Small intestine (tissue), 7 donors: ENCODE measurements at regions not wholly inside any gene's neighbourhood (a gene's known extent, or its start where the extent isn't known, plus 50 kb on each side); places are given as distances from the start of the nearest gene placed in this dataset.

Experiments used
- DNase-seq, 2 donors: peaks; one replicate each; pipeline versions ENCODE4 v3.0.0 to v3.0.0-alpha.2; 2013
- FAIRE-seq: peaks from 2 replicates; lab custom pipeline; 2012; peaks lifted over from hg19 to GRCh38; lab: Jason Lieb, UNC
- H3K27ac ChIP-seq, 3 donors: one replicate each; pipeline ENCODE4 v1.5.1; 2013; ENCODE audit warnings: low read length in 2 of 3, mild to moderate bottlenecking in 2 of 3, control low read depth in 1 of 3, inconsistent platforms in 1 of 3, low read depth in 1 of 3, moderate library complexity in 1 of 3
- H3K27me3 ChIP-seq, 3 donors: one replicate each; pipeline ENCODE4 v1.6.1; 2013; ENCODE audit warnings: low read length in 3 of 3, inconsistent platforms in 1 of 3; ENCODE audit not compliant: control insufficient read depth in 3 of 3, insufficient read depth in 3 of 3
- H3K36me3 ChIP-seq, 3 donors: one replicate each; pipeline ENCODE4 v1.6.1; 2013; ENCODE audit warnings: low read length in 3 of 3, inconsistent platforms in 1 of 3, low read depth in 1 of 3, mild to moderate bottlenecking in 1 of 3, moderate library complexity in 1 of 3; ENCODE audit not compliant: control insufficient read depth in 3 of 3, insufficient read depth in 2 of 3
- H3K4me1 ChIP-seq, 3 donors: one replicate each; pipeline ENCODE4 v1.6.1; 2013; ENCODE audit warnings: low read length in 2 of 3, inconsistent platforms in 1 of 3, low read depth in 1 of 3, mild to moderate bottlenecking in 1 of 3, moderate library complexity in 1 of 3; ENCODE audit not compliant: control insufficient read depth in 3 of 3, insufficient read depth in 2 of 3
- H3K4me3 ChIP-seq, 3 donors: one replicate each; pipeline ENCODE4 v1.5.1; 2013; ENCODE audit warnings: low read length in 3 of 3, control low read depth in 1 of 3, inconsistent platforms in 1 of 3, low read depth in 1 of 3, mild to moderate bottlenecking in 1 of 3, moderate library complexity in 1 of 3
- H3K9me3 ChIP-seq, 2 donors: one replicate each; pipeline ENCODE4 v1.6.1; 2013; ENCODE audit warnings: low read depth in 1 of 2, low read length in 1 of 2; ENCODE audit not compliant: control insufficient read depth in 2 of 2, insufficient read depth in 1 of 2
- WGBS, 3 donors: extraction: QIAGEN DNeasy Blood & Tissue Kit; methylation state at CpG; one replicate each; pipeline ENCODE4 v1.1.7; 2013; 5-methylcytosine and 5-hydroxymethylcytosine counted together
- donor health status: healthy with polysubstance abuse.
- donor health status: control.
- donor health status: control.
- donor health status: Bipolar disorder and iron deficiency.
- donor health status: healthy.

DNA sequence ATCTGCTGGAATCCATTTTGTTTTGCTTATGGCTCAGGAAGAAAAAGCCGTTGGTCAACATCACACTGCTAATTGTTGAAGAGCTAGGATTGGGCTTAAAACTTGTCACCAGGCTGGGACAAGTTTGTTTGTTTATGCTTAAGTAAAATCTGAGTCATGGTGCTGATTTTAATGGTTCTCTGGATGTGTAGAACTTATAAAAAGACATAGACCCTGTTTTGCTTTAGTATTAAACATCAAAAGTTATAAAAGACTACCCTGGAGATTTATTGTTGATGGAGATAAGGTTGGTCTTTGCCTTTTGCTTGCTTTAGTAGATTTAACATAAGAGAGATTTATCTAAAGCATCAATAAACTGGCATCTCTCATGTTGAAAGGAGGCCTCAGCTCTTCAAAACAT, 348.2 kb upstream of the GOLIM4 start:
- 40 to 59% (median 40%) methylated on average over 1 of the region's 1 CpG for WGBS, 3 donors
- DNase-seq, result no peak
- Histone ChIP-seq H3K4me1 (no peaks in the 10 kb centered on the region), H3K36me3 (no peaks in the 10 kb centered on the region), H3K27ac (no peak overlapping the region), H3K27me3 (no peaks in the 10 kb centered on the region), H3K9me3 (no peaks in the 10 kb centered on the region), H3K4me3 (no peak overlapping the region)
- no peak for FAIRE-seq

DNA sequence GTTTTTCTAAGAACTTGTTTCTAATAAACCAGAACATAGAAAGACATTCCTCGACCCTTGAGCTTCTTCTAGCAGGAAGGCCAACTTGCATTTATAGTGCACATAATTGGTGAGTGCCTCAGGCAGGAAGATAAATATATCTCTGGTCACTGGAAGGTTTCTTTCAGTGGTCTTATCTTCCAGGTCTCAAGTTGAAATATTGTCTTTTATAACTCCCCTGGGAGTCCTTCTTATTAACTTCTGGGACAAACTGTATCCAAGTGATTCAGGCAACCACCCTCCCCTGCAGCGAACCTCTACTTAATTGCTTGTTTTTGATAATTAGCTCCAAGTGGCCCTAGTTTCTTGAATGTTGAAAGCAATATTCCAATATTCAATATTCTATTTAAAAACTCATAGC, 346.8 kb upstream of the GOLIM4 start:
- Histone ChIP-seq H3K4me3 (no peak overlapping the region), H3K9me3 (no peaks in the 10 kb centered on the region), H3K4me1 (no peaks in the 10 kb centered on the region), H3K27me3 (no peaks in the 10 kb centered on the region), H3K27ac (no peak overlapping the region), H3K36me3 (no peaks in the 10 kb centered on the region)
- DNase-seq (no peak), FAIRE-seq (no peak)
- 27 to 51% (median 47%) methylated on average over 2 of the region's 2 CpGs for WGBS, 3 donors

DNA sequence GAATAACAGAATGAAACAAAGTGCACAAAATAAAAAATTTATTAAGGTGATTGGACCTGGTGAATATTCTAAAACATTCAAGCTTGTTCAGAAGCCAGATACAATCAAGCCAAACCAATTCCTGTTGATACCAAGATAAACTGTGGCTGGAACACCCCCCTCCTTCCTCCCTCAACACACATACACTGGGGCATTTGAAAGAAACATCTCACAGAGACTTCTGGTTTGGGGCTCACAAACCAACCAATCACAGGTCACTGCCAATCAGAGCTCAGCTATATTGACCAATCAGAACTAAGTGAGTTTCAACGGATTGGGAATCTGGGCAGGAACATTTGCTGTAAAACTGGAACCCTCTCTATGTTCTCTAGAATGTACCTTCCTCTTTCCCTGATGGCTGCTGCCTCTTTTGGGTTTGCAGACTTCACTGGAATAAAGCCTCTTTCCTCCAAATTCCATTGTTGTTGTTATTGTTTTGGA, 340.6 kb upstream of the GOLIM4 start:
- DNase-seq (no peak), FAIRE-seq (no peak)
- Histone ChIP-seq H3K4me1 (no peaks in the 10 kb centered on the region), H3K9me3 (no peaks in the 10 kb centered on the region), H3K27ac (no peak overlapping the region), H3K4me3 (no peak overlapping the region), H3K27me3 (no peaks in the 10 kb centered on the region), H3K36me3 (no peaks in the 10 kb centered on the region)
- 46 to 71% (median 50%) methylated on average over 1 of the region's 1 CpG for WGBS, 3 donors

DNA sequence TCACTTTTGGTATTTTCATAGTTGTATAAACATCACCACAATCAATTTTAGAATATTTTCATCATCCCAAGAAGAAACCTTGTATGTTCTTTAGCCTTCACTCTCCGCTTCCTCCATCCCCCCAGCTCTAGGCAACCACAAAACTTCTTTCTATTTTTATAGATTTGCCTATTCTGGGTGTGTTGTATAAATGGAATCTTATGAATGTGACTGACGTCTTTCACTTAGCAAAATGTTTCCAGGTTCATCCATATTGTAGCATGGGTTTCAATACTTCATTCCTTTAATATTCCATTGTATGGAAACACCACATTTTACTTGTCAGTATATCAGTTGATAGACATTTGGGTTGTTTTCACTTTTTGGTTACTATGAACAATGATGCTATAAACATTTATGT, 335.8 kb upstream of the GOLIM4 start:
- H3K9me3 ChIP-seq, result no peaks in the 10 kb centered on the region
- DNase-seq (no peak), FAIRE-seq (no peak)
- WGBS, 3 donors, result 60 to 71% (median 70%) methylated on average over 2 of the region's 2 CpGs
- no peaks in the 10 kb centered on the region for H3K4me1 ChIP-seq
- no peaks in the 10 kb centered on the region for H3K27me3 ChIP-seq
- no peak overlapping the region for H3K4me3 ChIP-seq
- no peak overlapping the region for H3K27ac ChIP-seq
- no peaks in the 10 kb centered on the region for H3K36me3 ChIP-seq

DNA sequence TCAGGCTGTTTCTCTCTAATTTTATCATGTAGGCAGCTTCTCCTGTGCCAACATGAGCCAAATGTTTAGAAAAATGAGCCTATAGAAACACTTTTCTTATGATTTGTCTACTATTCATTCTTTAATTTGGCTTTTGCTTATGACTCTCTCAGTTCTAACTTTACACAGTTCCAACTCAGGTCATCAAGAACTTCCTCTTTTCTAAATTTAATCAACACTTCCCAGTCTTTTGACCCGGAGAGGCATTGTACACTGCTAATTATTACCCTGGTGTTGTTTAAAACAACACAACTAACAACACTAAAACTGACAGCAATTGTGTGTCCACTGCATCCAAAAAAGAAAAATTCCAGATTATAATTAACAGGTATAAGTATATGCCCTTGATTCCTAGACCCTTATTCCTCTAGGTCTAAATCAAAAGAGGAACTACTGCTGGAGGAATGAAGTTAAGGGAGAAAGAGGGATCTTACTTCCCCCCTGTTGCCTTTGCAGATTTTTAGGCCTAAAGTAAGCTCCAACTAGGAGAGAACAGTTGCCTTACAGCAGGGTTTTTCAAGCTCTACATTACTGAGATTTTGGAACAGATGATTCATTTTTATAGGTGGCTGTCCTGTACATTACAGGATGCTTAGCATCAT, 332.2 kb upstream of the GOLIM4 start:
- Histone ChIP-seq H3K36me3 (no peaks in the 10 kb centered on the region), H3K27ac (no peak overlapping the region), H3K9me3 (no peaks in the 10 kb centered on the region), H3K4me3 (no peak overlapping the region), H3K4me1 (no peaks in the 10 kb centered on the region), H3K27me3 (no peaks in the 10 kb centered on the region)
- WGBS, 3 donors, result 30 to 43% (median 31%) methylated on average over 1 of the region's 1 CpG
- DNase-seq, result no peak
- FAIRE-seq, result no peak

DNA sequence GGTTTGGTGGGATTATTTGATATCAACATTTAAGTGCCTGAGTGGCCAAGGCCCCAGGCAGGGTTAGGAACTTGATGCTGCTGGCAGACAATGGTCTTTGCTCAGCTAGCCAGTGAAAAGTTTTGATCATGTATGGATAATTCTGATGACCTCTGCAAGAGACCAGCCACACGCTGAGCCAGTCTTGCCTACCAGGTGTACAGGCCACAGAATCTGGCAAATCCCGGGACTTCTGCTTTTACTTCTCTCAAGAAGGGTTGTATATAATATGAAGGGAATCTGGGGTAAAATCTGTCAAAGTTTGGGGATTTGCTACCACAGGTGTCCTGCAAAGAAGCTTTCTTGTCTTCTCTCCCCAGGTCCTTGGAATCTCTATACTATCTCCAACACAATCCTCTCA, 331.4 kb upstream of the GOLIM4 start:
- no peak for FAIRE-seq
- WGBS, 3 donors, result 81 to 90% (median 84%) methylated on average over 2 of the region's 2 CpGs
- H3K27me3 ChIP-seq, result no peaks in the 10 kb centered on the region
- H3K4me3 ChIP-seq, result no peak overlapping the region
- DNase-seq, result no peak
- H3K4me1 ChIP-seq, result no peaks in the 10 kb centered on the region
- H3K27ac ChIP-seq, result no peak overlapping the region
- H3K9me3 ChIP-seq, result no peaks in the 10 kb centered on the region
- no peaks in the 10 kb centered on the region for H3K36me3 ChIP-seq

DNA sequence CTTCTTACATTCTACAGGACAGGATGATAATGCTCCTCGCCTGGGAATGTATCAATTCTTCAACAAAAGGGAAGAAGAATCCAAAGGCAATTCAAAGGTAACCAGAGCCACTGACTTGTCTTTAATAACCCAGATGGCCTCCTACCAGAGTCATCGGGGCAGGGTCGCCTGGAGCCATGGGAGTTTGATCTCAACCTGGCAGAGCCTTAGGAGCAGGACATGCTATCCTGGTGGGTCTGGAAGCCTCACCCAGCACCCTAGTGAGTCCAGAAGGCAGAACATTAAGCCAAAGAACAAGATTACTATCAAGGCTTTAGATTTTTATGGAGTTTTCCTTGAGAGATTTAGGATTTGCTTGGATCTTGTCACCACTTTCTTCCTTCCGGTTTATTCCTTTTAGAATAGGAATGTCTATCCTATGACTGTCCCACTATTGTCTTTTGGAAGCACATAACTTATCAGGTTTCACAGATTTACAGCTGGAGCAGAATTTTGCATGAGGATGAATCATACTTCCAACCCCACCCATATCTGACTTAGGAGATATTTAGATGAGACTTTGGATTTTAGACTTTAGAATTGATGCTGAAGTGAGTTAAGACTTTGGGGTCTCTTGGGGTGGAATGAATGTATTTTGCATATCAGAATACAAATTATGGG, 330.3 kb upstream of the GOLIM4 start:
- Histone ChIP-seq H3K36me3 (no peaks in the 10 kb centered on the region), H3K27me3 (no peaks in the 10 kb centered on the region), H3K4me3 (no peak overlapping the region), H3K27ac (no peak overlapping the region), H3K4me1 (no peaks in the 10 kb centered on the region), H3K9me3 (no peaks in the 10 kb centered on the region)
- FAIRE-seq (no peak), DNase-seq (no peak)
- 86 to 91% (median 89%) methylated on average over 4 of the region's 4 CpGs for WGBS, 3 donors

DNA sequence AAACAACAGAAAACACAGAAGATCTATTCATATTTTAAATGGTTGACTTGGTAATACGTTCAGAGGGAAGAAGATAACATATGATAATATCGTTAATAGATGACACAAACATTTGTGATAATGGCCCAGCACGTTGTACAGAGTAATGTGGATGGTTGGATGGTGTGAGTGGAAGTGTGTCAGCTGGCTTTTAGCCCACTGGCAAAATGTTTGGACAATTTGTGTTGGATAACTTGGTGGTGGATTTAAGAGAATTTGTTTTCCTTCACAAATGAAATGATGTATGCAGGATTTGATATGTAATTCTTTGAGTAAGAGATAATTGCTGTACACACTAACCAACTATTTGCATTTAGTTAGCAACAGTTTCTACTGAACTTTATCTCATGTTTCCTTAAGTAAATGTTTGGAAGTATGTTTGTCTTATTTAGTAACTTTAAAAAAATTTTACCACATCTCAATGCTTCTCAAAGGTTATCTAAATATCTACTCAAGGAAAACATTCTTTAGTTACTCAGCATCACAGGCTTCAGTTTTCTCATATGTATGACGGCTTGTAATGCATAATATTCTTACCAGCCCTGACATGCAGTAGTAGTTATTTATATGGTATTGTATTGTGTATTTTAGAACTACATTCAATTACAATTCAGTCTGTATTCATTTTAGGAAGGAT, 328.5 kb upstream of the GOLIM4 start:
- 32 to 55% (median 39%) methylated on average over 4 of the region's 4 CpGs for WGBS, 3 donors
- H3K9me3 ChIP-seq, result no peaks in the 10 kb centered on the region
- FAIRE-seq (no peak), DNase-seq (no peak)
- no peaks in the 10 kb centered on the region for H3K36me3 ChIP-seq
- H3K4me1 ChIP-seq, result no peaks in the 10 kb centered on the region
- H3K4me3 ChIP-seq, result no peak overlapping the region
- no peaks in the 10 kb centered on the region for H3K27me3 ChIP-seq
- H3K27ac ChIP-seq, result no peak overlapping the region
